Panc1 (cell line): ENCODE measurements at regions not wholly inside any gene's neighbourhood (a gene's known extent, or its start where the extent isn't known, plus 50 kb on each side); places are given as distances from the start of the nearest gene placed in this dataset.

Experiments used
- ATAC-seq: fragments of 200-7000 bp; cut with Tn5 transposase; 2 replicates; pipeline ENCODE4 v1.9.1; 2020; ENCODE audit warnings: mild to moderate bottlenecking, moderate library complexity
- BruUV-seq: library from RNA; stranded (reverse); fragments of 400-500 nt; replicated peaks from 2 replicates; lab custom pipeline; 2021; lab: Mats Ljungman, UMichigan
- CTCF ChIA-PET: fragments of 300-600 bp; sonication (Branson Sonifier 250); formaldehyde crosslinking; loops from one replicate; lab custom pipeline; 2022; ENCODE audit warnings: antibody characterized with exemption; lab: Charles Lee
- POLR2A ChIA-PET: fragments of 300-600 bp; sonication (Branson Sonifier 250); formaldehyde crosslinking; loops from one replicate; lab custom pipeline; 2022; ENCODE audit warnings: antibody characterized with exemption; lab: Charles Lee
- DNase-seq: peaks from one replicate; pipeline ENCODE4 v3.0.0-alpha.2; 2010; ENCODE audit warnings: low read depth, low spot score
- H3K27ac ChIP-seq: 2 replicates; pipeline ENCODE4 v1.5.1; 2011; ENCODE audit warnings: mild to moderate bottlenecking, low read length, inconsistent platforms
- H3K27me3 ChIP-seq: fragments of 200-500 bp; sonication (Bioruptor generic); 2 replicates; pipeline ENCODE4 v1.6.0; 2014; ENCODE audit warnings: low read length, inconsistent platforms; ENCODE audit not compliant: control insufficient read depth, insufficient read depth
- H3K36me3 ChIP-seq: fragments of 200-500 bp; sonication (Bioruptor generic); 2 replicates; pipeline ENCODE4 v1.5.1; 2014; ENCODE audit warnings: inconsistent platforms, mild to moderate bottlenecking, low read length, moderate library complexity; ENCODE audit not compliant: control insufficient read depth, insufficient read depth
- H3K4me1 ChIP-seq: 2 replicates; pipeline ENCODE4 v1.5.1; 2011; ENCODE audit warnings: inconsistent platforms, mild to moderate bottlenecking, low read length, moderate library complexity; ENCODE audit not compliant: control insufficient read depth, insufficient read depth
- H3K4me3 ChIP-seq, 2 experiments: 2 replicates each; pipeline ENCODE4 v1.5.1; 2011 to 2012; ENCODE audit warnings: low read depth in 2 of 2, low read length in 2 of 2, mild to moderate bottlenecking in 2 of 2, inconsistent platforms in 1 of 2, moderate library complexity in 1 of 2
- H3K9me3 ChIP-seq: fragments of 200-500 bp; sonication (Bioruptor generic); 2 replicates; pipeline ENCODE4 v1.5.1; 2014; ENCODE audit warnings: low read depth, mild to moderate bottlenecking, inconsistent platforms, low read length, moderate library complexity; ENCODE audit not compliant: control insufficient read depth, insufficient read depth
- POLR2AphosphoS5 ChIP-seq: IDR thresholded peaks from 2 replicates; pipeline ENCODE4 v1.6.1; 2012; ENCODE audit warnings: mild to moderate bottlenecking, low read depth, low read length, moderate library complexity
- SIN3A ChIP-seq: IDR thresholded peaks from 2 replicates; pipeline ENCODE4 v1.6.1; 2012; ENCODE audit warnings: low read depth, mild to moderate bottlenecking, low read length, moderate library complexity, borderline replicate concordance; ENCODE audit not compliant: insufficient read depth
- TCF7L2 ChIP-seq: IDR thresholded peaks from 2 replicates; pipeline ENCODE4 v1.6.1; 2011; ENCODE audit warnings: mild to moderate bottlenecking, low read depth, low read length, inconsistent platforms
- in situ Hi-C: cut with HindIII; loops from 2 replicates; pipeline ENCODE4 v1.10.0; 2016; ENCODE audit warnings: low sequenced_read_pairs, low pct_unique_long_range_greater_than_20kb
- intact Hi-C: fragments of 100-400 bp; cut with micrococcal nuclease; formaldehyde crosslinking; loops from one replicate; pipeline ENCODE4 v1.10.0; 2022; ENCODE audit not compliant: unreplicated experiment
- TF ChIP-seq, protein P1 (sequence below), 2 experiments: IDR thresholded peaks; 2 replicates each; pipeline ENCODE4 v1.6.1; 2011 to 2012; ENCODE audit warnings: low read depth in 2 of 2, control low read depth in 1 of 2, low read length in 1 of 2, mild to moderate bottlenecking in 1 of 2, moderate library complexity in 1 of 2; ENCODE audit not compliant: insufficient read depth in 1 of 2
- TF ChIP-seq, protein P2 (sequence below): fragments of 450-650 bp; IDR thresholded peaks from 2 replicates; pipeline ENCODE4 v1.5.1; 2017; ENCODE audit warnings: mild to moderate bottlenecking

DNA sequence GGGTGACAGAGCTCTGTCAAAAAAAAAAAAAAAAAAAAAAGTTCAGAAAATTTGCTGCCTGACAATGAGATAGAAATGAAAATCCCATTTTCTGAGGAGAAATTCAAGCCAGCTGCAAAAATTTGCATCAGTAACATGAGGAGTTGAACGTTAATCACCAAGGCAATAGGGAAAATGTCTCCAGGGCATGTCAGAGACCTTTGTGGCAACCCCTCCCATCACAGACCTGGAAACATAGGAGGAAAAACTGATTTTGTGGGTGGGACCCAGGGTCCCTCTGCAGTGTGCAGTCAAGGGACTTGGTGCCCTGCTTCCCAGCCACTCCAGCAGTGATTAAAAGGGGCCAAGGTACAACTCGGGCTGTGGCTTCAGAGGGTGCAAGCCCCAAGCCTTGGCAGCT lies 615.4 kb downstream of the RWDD3 start:
- DNase-seq (no peak), ATAC-seq (no peak)
- POLR2A ChIA-PET: no interaction called here
- CTCF ChIA-PET: no interaction called here
- no TSS peak for BruUV-seq
- Histone ChIP-seq H3K4me3 (no peak overlapping the region), H3K36me3 (no peaks in the 10 kb centered on the region), H3K27ac (no peak overlapping the region), H3K4me1 (no peaks in the 10 kb centered on the region), H3K27me3 (no peaks in the 10 kb centered on the region), H3K9me3 (no peaks in the 10 kb centered on the region)
- no peak for TF ChIP-seq TCF7L2
- no peak for TF ChIP-seq SIN3A
- no peak for TF ChIP-seq POLR2AphosphoS5
- TF ChIP-seq, protein P1, sequence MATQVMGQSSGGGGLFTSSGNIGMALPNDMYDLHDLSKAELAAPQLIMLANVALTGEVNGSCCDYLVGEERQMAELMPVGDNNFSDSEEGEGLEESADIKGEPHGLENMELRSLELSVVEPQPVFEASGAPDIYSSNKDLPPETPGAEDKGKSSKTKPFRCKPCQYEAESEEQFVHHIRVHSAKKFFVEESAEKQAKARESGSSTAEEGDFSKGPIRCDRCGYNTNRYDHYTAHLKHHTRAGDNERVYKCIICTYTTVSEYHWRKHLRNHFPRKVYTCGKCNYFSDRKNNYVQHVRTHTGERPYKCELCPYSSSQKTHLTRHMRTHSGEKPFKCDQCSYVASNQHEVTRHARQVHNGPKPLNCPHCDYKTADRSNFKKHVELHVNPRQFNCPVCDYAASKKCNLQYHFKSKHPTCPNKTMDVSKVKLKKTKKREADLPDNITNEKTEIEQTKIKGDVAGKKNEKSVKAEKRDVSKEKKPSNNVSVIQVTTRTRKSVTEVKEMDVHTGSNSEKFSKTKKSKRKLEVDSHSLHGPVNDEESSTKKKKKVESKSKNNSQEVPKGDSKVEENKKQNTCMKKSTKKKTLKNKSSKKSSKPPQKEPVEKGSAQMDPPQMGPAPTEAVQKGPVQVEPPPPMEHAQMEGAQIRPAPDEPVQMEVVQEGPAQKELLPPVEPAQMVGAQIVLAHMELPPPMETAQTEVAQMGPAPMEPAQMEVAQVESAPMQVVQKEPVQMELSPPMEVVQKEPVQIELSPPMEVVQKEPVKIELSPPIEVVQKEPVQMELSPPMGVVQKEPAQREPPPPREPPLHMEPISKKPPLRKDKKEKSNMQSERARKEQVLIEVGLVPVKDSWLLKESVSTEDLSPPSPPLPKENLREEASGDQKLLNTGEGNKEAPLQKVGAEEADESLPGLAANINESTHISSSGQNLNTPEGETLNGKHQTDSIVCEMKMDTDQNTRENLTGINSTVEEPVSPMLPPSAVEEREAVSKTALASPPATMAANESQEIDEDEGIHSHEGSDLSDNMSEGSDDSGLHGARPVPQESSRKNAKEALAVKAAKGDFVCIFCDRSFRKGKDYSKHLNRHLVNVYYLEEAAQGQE (IDR thresholded peaks at IDR 0.05; ENCODE audit: insufficient read depth in 1 of 2, low read depth in 2 of 2, low read length in 1 of 2): no peak
- TF ChIP-seq, protein P2, sequence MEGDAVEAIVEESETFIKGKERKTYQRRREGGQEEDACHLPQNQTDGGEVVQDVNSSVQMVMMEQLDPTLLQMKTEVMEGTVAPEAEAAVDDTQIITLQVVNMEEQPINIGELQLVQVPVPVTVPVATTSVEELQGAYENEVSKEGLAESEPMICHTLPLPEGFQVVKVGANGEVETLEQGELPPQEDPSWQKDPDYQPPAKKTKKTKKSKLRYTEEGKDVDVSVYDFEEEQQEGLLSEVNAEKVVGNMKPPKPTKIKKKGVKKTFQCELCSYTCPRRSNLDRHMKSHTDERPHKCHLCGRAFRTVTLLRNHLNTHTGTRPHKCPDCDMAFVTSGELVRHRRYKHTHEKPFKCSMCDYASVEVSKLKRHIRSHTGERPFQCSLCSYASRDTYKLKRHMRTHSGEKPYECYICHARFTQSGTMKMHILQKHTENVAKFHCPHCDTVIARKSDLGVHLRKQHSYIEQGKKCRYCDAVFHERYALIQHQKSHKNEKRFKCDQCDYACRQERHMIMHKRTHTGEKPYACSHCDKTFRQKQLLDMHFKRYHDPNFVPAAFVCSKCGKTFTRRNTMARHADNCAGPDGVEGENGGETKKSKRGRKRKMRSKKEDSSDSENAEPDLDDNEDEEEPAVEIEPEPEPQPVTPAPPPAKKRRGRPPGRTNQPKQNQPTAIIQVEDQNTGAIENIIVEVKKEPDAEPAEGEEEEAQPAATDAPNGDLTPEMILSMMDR: no peak
- in situ Hi-C loops: no loop called here
- intact Hi-C loops: no loop called here

DNA sequence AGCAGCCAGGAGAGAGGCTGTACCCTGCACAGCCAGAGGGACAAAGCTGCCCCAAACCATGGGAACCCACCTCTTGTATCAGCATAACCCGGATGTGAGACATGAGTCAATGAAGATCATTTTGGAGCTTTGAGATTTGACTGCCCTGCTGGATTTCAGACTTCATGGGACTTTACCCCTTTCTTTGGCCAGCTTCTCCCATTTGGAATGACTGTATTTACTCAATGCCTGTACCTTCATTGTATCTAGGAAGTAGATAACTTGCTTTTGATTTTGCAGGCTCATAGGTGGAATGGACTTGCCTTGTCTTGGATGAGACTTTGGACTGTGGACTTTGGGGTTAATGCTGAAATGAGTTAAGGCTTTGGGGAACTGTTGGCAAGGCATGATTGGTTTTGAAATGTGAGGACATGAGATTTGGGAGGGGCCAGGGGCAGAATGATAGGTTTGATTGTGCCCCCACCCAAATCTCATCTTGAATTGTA lies 616.2 kb downstream of the RWDD3 start:
- TF ChIP-seq POLR2AphosphoS5 (no peak), SIN3A (no peak), TCF7L2 (no peak)
- TF ChIP-seq, protein P1 (IDR thresholded peaks at IDR 0.05; ENCODE audit: insufficient read depth in 1 of 2, low read depth in 2 of 2, low read length in 1 of 2): no peak
- TF ChIP-seq, protein P2: no peak
- no peak for ATAC-seq
- ChIA-PET POLR2A (no interaction called here), CTCF (no interaction called here)
- no TSS peak for BruUV-seq
- Histone ChIP-seq H3K9me3 (no peaks in the 10 kb centered on the region), H3K4me3 (no peak overlapping the region), H3K27ac (no peak overlapping the region), H3K36me3 (no peaks in the 10 kb centered on the region), H3K27me3 (no peaks in the 10 kb centered on the region), H3K4me1 (no peaks in the 10 kb centered on the region)
- DNase-seq: no peak
- intact Hi-C loops (no loop called here), in situ Hi-C loops (no loop called here)
